Renal pelvis (tissue), 1 donor: ENCODE measurements at regions not wholly inside any gene's neighbourhood (a gene's known extent, or its start where the extent isn't known, plus 50 kb on each side); places are given as distances from the start of the nearest gene placed in this dataset.

Experiments
- DNase-seq: peaks from one replicate; pipeline ENCODE4 v3.0.0-alpha.2; 2013

DNA sequence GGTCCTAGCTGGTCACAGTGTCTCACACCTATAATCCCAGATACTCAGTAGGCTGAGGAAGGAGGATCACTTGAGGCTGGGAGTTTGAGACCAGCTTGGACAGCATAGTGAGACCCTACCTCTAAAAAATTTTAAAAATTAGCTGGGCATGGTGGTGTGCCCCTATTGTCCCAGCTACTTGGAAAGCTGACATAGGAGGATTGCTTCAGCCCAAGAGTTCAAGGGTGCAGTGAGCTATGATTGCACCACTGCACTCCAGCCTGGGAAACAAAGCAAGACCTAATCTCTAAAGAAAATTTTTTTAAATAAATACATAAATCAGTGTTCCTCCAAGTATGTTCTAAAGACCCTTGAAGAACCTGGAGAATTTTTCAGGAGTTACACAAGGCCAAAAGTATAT lies 50.6 kb upstream of the GNAO1 start:
- DNase-seq: no peak

DNA sequence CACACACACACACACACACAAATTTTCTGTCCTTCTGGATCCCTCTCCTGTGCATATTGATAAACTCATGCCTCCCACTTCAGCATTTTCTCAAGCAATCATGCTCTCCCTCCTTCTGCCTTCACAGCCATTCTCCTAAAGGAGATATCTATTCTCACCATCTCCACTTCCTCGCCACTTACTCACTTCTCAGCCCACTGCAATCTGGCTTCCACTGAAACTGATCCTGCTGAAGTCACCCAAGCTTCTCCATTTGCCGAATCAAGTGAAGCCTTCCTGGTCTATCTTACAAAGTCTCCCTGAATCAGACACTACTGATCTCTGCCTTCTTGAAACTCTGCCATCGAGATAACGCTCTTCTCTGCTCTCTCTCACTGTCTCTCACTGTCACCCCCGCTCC lies 54.0 kb upstream of the GNAO1 start:
- no peak for DNase-seq

DNA sequence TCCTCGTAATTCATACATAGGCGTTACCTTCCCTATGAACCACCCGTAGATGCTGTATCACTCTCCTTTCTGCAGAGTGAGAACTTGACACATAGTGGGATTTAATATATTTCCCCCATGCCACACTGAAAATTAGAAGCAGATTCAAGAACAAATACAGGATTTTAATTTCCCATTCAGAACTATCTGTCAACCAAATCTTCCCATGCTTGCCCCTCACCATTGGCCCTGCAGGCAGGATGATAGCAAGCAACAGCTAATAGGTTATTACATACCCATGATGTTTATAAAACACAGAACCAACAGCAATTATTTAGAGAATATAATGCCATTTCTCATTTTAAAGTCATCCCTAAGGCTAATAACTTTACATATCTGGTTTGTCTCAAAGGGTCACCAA lies 55.0 kb upstream of the GNAO1 start:
- DNase-seq: no peak

DNA sequence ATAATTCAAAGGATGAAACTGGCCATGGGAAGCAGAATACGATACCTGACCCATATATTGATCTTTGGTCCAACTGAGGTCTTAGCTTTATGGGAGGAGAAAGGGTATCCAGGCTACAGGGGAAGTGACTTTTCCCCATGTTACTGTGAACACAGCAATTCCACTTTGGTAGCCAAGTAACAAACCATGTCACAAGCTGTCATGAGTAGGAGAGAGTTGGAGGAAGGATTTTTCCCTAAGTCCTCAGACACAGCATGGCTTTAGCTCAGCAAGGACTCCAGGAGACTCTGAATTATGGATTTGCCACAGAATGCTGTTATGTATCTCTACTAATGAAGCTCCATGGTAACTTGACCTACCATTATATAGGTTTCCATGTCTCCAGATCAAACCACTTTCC lies 56.5 kb upstream of the GNAO1 start:
- DNase-seq: no peak

DNA sequence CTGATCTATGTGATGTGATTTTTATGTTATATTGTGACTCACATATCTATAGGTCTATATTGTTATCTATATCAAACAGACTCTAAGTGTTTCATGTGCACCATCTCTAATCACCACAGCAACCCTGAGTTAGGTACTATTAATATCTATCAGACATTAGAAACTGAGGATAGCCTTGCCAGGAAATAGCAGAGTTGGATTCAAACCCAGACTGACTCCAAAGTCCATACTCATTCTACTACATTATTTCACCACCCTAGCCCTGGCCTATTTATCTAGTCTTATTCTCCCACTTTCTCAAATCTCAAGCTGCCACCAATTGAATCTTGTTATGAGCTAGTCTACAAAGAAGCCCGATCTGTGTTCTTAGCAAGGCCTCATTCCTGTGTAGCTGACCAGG lies 65.4 kb upstream of the GNAO1 start:
- no peak for DNase-seq

DNA sequence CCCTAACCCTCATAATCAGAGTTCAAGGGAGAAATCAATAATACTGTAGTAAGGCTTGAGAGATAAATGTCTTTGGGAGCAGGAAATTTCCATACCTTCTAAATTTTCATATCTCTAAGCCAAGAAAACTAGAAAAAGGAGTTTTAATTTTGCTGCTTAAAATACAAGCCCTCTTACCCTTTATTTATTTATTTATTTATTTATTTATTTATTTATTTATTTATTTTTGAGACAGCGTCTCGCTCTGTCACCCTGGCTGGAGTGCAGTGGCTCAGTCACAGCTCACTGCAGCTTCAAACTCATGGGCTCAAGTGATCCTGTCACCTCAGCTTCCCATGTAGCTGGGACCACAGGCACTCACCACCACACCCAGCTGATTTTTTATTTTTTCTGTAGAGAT lies 69.0 kb upstream of the GNAO1 start:
- DNase-seq: no peak

DNA sequence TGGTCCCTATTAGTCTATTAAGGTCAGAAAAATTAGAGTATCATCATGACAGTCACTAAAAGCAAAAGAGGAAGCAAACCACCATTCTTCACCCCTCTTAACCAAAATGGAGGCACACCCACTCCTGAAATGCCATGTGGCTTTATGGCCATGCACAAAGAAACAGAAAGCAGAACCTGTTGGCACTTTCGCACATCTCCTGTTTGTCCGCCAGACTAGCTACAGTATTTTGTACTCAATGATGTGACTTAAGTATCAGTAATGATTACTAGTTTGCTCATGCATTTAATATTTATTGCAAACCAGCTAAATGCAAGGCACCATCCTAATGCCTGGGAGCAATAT lies 70.2 kb upstream of the GNAO1 start:
- DNase-seq: no peak

DNA sequence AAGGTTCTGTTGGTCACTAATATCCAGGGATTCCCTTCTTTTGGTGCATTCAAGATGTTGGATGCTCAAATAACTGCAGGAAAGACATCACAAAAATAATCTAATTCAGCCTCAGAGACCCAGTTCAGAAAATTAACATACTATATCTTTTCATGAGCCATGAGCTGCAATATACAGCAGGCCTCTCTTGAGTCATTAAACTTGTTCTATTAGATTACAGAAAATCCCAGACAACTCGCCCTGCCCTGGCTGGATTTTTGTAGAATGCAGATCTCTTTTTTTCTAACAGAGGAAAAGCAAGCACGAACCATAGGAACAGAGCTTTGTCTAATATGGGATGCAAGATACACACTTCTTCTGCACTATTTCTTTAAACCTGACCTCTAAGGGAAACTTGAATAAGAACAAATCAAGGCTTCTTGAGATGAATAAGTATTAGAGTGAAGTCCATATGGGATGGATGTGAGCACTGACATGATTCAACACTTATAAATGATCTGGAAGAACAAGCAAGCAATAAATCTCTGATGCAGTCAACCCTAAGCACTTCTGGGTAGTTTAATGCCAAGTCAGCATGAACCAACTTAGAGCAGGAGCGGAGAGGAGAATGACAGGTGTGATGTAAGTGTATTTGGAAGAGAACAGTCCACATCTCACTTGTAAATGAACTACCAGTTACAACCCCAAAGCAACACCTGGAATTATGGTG lies 70.7 kb upstream of the GNAO1 start:
- DNase-seq: no peak

DNA sequence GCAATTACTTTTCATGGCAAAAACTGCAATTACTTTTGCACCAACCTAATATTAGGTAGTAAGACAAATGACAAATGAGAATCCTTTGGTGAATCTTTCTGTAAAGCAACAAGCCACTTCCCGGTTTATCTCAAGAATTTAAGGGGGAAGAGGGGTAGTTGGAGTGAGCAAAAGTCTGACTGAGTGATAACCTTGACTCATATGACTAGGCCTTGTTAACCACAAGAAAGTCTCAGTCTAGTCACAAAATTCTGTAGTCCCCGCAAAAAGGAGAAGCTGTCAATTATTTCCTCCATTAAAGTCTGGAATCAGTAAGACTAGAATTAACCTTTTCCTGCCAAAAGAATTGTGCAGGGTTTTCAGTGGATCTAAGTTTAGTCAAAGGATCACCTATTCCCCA lies 72.2 kb upstream of the GNAO1 start:
- no peak for DNase-seq

DNA sequence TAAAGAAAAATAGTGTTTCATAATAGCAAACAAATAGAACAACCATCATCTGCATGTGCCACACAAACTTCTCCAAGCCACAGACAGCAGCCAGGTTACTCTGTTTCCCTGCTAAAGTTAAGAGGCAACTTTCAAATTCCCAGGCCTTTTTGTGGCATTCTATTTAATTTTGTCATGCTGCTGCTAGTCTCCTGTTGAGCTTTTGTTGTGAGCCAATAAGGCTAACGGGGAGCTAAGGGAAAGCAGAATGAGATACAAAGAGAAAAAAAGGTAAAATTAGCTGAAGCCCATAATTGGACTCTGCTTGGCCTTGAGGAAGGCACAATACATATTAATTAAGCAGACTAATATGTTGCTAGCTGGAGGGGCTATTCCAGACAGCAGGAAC lies 74.7 kb upstream of the GNAO1 start:
- DNase-seq: no peak

DNA sequence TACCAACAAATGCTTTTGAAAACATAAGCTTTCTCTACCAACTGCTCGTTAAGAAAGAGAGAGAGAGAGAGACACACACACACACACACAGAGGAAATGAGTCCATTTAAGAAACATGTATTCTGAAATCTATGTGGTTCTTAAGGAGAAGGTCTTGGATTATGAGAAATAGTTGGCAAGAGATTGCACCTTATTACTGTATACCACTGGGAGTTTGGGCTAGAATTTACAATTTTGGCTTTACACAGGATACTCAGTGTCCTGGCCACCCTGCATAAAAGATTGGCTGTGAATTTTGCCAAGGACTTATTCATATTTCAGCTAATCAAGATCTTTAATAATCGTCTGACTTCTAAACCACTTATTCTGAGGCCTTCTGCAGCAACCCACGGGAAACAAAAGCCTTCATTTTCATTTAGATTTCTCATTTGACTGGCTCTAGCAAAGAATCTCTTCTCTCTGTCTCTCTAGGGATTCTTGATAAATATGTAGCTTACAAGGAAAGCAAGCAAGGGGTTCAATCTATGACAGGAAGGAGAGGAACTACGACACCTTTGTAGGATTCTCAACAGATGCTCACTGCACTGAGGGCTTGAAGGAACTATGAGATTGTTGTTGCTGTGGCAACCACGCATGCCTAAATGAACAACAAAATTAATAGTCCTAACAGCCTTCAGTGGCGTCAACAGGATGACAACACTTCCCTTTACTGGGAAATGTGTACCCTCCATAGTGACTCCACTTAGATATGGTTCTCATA lies 75.3 kb upstream of the GNAO1 start:
- DNase-seq: no peak

DNA sequence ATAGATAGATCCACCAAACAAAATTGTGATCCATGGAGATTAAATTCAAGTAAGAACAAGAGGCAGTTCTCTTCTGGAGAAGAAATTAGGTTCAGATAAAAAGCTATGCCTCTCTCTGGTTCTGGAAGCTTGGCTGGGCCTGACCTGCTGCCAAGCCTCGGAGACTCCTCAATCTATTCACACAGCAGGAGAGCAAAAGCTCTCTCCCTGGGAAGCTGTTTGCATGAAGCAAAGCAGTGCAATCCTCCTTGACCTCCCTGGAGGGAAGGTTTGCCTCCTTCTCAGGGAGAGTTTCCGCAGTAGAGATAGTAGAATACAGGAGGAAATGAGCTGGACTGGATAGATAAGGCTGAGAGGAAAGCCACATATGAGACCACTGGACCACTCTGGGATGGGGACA lies 78.1 kb upstream of the GNAO1 start:
- DNase-seq: no peak

DNA sequence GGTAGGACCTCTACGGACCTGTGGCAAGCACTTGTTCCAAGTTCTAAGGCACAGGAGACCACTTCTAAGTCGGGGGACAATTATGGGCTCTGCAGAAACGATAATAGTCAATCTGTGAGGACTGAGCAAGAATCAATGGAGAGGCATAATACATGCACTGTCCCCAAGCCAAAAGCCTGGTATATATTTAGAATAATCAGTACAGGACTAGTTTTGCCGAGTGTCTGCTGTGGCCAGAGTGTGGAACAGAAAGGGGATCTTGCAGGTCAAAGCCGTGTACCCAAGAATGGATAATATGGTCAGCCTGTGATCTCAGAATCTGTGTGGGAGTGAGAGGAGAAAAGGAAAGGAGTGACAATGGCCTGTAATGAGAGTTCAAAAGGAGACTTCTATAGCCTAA lies 80.2 kb upstream of the GNAO1 start:
- DNase-seq: no peak

DNA sequence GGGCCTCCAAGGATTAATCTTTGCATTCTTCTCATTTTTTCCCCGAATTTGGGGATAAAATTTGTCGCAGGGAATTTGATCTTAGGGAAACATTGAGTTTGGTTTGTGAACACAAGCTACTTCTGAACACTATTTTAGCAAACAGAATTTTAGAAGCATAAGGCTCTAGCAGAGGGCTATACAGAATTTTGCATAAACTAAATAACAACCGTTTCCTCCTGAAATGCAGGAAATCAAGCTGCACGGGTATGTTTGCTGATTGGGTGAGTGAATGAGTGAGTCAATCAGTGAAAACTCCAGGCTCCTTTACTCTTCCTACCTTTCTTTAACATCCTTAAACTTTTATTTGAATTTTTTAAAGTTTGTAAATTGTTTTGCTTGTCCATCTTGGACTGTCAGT lies 81.3 kb upstream of the GNAO1 start:
- DNase-seq: no peak

DNA sequence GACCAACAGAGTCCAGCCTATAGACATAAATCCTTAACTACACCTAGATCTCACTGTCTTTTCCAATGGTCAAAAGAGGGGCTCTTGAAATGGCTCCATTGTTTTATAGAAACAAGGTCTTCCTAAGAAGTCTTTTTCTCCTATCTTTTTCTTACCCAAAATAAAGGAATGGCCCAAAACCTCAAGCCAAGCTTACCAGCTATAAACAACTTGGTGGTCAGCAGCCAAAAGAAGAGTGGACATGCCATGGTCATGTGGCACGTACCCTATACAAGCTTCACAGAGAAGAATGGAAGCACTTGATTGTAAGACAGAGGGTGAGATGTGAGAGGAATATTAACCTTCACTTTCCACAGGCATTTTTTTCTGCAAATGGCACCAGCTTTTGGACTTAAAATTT lies 82.1 kb upstream of the GNAO1 start:
- no peak for DNase-seq

DNA sequence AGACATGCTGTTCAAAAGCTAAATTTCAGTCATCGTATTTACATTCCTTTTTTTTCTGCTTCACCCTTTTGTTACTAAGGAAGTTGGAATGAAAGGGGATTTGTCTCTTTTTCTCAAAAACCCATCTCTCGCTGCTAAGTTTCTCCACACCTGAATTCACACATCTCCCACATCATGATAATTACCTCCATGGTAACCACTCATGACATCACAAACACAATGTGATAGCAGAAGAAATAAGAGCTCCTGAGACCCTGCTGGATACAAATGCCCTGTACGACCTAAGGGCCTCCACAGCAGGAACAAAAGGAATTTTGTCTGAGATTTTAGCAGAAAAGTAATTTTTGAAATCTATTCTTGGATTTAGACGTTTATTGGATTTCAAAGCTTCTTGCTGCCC lies 82.6 kb upstream of the GNAO1 start:
- no peak for DNase-seq

DNA sequence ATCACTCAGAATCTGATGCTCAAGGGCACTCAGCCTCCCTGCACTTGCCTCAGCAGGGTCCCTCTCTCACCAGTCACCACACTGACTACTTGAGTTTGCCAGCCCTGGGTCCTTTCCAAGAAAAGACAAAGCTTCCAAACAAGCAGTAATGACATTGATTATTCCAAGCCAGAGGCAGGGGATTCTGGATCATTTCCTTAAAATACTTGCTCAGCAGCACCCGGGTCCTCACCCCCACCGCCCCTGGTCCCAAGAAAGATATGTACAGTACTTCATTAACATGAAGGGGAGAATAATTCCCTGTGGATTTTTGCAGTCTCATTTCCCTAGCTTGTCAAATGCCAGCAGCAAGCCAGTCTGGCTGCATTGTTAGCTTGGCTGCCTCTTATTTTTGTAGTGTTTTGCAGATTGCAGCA lies 83.2 kb upstream of the GNAO1 start:
- DNase-seq: no peak

DNA sequence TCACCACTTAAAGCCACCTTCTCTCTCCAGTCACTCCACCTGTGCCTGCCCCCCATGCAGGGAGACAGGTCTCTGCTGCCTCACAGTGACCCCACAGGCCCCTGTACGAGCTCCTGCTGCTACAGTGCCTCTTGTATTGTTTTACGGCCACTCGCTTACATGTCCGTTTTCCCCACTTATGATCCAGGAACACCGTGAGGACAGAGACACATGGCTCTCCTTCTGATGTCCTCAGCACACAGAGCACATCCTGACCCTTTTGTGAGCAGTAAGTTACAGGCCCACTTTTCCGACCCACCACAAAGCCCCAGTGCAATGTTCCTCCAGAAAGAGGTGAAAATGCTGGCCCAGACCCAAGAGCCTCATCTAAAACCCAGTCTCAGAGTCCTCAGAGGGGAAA lies 84.8 kb upstream of the GNAO1 start:
- no peak for DNase-seq

DNA sequence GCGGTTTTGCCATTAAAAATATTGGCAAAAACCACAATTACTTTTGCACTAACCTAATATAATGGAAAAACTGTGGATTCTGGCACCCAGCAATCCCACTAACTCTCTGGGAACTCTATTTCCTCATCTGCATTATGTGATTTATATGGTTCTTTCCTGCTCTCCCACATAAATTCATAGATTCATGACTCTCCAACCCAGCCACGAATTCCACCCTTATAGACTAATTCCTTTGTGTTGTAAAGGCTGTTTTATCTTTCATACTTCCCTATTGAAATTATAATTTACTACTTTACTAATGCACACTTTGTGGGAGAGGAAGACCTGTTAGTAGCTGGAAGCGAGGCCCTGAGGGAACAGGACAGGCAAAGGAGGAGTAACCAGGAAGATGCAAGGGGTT lies 88.4 kb upstream of the GNAO1 start:
- DNase-seq: no peak

DNA sequence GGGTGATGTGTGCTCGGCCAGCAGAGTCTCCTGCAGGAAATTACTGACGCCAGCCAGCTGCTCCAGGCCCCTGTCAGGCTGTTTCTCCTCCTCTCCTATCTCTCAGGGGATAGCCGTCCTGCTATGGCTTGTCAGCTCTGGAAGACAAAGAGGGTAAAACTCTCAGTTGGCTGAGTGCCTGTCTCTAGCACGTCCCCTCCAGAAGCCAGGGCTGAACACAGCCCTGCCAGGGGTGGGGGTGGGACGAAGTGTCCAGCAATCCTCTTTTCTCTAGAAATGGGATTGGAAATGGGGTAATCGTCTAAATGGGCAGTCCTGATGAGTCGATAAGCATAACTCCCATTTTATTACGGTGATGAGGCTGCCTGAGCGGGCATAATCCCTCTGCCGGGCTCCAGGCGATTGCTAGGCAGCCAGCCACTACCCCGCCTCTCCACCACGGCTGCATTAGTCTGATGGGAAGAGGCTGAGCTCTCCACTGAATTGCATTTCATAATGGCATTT lies 89.1 kb upstream of the GNAO1 start:
- DNase-seq: peak; percentile 82

DNA sequence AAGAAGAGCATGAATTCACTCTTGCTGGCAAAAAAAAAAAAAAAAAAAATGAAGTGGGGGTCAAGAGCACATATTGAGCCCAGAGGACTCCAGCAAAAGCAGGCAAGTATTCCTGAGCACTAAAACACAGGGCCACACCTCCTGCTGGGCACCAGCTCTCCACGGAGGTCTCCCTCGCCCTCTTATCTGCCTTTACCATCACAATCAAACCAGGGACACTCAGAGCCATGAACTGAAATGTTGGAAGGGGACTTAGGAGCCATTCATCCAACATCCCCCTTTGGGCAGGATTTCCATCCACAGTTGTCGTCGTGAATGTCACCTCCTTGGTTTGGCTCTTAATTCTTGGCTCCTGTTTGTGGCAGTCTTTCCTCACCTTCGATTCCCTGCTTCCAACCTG lies 89.8 kb upstream of the GNAO1 start:
- no peak for DNase-seq

DNA sequence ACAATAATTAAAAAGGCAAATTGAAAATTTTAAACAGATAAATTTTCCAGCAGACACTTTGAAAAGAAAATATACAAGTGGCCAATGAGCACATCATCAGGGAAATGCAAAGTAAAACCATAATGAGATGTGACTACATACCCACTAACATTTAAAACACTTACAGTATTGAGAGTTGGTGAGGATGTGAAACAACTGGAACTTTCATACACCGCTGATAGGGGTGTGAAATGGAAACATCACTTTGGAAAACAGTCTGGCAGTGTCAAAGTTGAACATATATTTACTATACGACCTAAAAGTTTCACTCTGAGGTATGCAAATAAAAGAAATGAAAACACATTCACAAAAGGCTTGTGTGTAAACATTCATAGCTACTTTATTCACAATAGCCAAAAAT lies 94.0 kb upstream of the GNAO1 start:
- DNase-seq: no peak

DNA sequence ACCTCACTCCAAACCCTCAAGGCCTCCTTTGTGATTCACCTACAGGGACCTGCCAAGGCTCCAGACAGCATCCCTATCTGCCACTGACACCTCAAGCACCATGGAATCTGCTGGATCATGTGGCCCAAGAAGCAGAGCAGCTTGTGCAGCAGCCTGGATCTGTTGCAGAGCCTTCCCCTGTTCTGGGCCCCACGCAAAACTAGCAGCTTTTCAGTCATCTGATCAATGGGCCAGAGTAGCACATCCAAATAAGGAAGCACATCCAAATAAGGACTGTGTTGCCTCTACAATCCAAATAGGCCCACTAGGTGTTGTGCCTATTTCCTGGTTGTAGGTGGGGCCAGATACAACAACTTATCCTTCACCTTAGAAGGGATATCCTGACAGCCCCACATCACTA lies 97.1 kb upstream of the GNAO1 start:
- DNase-seq: no peak

DNA sequence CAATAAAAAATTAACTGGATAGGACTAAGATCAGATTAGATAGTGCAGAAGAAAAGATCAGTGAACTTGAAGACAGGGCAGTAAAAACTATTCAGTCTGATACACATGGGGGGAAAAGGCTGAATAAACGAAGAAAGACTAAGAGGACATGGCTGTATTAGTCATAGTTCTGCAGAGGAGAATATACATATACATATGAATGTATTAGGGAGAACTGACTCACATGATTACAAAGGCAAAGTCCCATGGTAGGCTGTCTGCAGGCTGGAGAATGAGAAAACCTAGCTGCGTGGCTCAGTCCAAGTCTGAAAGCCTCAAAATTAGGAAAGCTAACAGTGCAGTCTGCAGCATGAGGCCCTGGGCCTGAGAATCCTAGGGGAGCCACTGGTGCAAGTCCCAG lies 98.2 kb upstream of the GNAO1 start:
- no peak for DNase-seq
